ENCODE measurements at regions not wholly inside any gene's neighbourhood (a gene's known extent, or its start where the extent isn't known, plus 50 kb on each side); places are given as distances from the start of the nearest gene placed in this dataset.
"Not testable (repeated sequence)": the region's sequence is repeated elsewhere in the genome, so short reads cannot be mapped to it uniquely, and the experiment has no call there.

- DNase-seq: no peak
Measured at GRCh38 chr16:87145181-87146176, 171.7 kb downstream of the C16orf95 start.

GRCh38 chr16:87146676-87147075 lies 170.5 kb downstream of the C16orf95 start:
- DNase-seq: no peak

- DNase-seq: no peak
Measured at GRCh38 chr16:87149051-87149450, 168.1 kb downstream of the C16orf95 start.

GRCh38 chr16:87150262-87150661 lies 166.9 kb downstream of the C16orf95 start:
- no peak for DNase-seq

DNA sequence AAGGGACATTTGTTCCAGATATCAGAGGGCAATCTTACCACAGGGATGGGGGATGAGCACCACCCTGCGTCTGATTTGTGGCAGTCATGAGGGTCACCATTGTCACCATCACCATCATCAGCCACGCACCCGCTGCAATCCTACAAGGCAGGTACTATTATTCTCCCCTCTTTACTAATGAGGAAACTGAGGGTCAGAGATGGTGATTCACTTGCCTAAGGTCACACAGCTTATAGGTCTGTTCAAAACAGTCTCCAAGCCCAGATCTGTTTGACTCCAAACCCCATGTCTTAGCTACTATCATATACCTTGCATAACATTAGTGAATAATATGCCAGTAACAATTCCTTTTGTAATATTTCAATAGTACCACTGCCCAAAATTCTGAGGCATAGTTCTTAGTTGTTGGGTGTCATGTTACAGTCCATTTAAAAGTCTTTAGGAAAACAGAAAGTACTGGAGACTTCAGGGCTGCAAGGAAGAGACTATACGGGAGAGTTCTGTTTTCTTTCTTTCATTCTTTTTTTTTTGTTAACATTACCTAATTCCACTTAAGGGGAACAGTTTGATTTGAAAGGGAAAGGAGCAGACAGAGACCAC lies 166.4 kb downstream of the C16orf95 start:
- DNase-seq: no peak

DNA sequence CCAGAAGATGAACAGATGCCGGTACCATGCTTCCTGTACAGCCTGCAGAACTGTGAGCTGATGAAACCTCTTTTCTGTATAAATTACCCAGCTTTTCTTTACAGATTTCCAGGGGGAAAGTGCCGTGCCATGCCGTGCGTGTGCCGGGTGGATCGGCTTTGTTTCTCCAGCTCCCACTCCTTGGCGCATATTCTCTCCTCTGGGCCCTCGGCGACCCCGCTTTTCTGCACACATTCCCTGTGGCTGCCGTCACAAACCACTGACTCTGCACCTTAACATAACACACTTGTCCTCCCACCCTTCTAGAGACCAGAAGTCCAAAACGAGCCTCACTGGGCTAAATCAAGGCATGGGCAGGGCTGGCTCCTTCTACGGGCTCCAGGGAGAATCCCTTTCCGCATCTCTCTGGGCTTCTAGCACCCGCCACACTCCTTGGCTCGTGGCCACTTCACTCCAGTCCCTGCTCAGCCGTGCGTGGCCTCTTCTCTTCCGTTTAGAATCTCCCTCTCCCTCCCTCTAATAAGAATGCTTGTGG lies 164.9 kb downstream of the C16orf95 start:
- DNase-seq: no peak

DNA sequence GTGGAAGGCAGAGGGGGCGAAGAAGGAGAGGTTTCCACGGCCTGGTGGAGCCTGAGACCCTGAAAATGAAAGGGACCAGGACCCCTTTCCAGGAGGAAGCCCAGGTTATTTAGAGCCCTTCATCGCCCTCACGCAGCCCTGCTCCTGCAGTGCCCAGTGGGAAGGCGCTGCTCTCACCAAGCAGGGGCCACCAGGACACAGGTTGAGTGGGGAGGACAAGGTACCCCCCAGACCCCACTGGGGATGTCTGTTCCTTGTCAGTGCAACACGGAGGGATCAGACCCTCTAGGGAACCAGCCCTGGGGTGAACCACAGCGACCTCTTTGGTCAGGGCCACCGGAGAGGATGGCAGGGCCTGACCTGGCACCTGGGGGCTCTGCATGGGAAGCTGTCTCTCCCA lies 163.9 kb downstream of the C16orf95 start:
- no peak for DNase-seq

- DNase-seq: not testable (repeated sequence)
Measured at GRCh38 chr16:87155315-87155714, 161.9 kb downstream of the C16orf95 start.

DNA sequence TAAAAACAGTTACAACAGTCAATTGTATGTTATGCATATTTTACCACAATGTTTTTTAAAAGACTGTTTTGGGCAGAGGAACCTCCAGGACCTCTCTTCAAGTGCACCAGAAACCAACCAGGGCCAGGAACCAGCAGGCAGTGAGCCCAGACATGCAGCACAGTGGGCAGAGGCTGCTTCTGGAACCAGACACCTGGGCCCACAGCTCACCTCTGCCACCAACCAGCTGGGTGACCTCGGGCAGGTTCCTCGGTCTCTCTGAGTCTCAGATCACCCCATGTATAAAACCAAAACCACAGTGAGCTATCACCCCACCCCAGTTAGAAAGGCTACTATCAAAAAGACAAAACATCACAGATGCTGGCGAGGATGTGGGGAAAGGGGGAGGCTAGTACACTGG lies 161.0 kb downstream of the C16orf95 start:
- no peak for DNase-seq

- DNase-seq: no peak
Measured at GRCh38 chr16:87160234-87160636, 157.0 kb downstream of the C16orf95 start.

GRCh38 chr16:87160701-87161337 lies 156.4 kb downstream of the C16orf95 start:
- no peak for DNase-seq

GRCh38 chr16:87161410-87161809 lies 155.8 kb downstream of the C16orf95 start:
- DNase-seq: not testable (repeated sequence)

DNA sequence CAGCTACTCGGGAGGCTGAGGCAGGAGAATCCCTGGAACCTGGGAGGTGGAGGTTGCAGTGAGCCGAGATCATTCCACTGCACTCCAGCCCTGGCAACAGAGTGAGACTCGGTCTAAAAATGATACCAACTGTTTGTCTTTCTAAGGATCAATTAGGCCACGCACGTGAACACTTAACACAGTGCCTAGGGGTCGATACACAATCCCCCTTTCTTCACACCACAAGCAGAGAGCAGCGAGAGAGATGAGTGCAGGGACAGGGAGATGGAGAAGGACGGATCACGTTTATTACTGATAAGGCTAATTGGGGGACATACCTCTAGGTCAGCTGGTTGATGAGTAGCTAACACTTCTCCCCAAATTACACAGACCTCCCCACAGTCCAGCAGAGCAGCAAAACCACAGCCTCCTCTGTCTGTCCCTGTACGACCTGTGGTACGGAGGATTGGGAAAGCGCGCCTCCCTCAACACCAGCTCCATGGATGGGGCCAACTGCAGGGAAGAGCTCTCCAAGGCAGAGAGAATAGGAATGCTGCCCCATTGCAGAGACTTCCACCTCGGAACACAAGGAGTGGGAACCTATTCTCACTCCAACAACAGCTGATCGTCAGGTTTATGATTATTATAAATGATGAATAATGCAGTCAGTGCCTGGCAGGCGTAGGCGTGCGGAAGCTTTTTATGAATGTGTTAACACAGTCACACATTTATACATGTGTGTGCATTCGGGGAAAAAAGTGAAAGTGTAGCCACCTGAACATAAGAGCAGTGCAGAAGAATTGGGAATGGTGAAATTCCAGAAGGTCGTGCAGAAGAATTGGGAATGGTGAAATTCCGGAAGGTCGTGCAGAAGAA lies 155.1 kb downstream of the C16orf95 start:
- no peak for DNase-seq

DNA sequence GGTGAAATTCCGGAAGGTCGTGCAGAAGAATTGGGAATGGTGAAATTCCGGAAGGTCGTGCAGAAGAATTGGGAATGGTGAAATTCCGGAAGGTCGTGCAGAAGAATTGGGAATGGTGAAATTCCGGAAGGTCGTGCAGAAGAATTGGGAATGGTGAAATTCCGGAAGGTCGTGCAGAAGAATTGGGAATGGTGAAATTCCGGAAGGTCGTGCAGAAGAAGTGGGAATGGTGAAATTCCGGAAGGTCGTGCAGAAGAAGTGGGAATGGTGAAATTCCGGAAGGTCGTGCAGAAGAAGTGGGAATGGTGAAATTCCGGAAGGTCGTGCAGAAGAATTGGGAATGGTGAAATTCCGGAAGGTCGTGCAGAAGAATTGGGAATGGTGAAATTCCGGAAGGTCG lies 154.4 kb downstream of the C16orf95 start:
- DNase-seq: not testable (repeated sequence)

- no peak for DNase-seq
Measured at GRCh38 chr16:87163637-87164036, 153.6 kb downstream of the C16orf95 start.

- no peak for DNase-seq
Measured at GRCh38 chr16:87165151-87165550, 152.0 kb downstream of the C16orf95 start.

DNA sequence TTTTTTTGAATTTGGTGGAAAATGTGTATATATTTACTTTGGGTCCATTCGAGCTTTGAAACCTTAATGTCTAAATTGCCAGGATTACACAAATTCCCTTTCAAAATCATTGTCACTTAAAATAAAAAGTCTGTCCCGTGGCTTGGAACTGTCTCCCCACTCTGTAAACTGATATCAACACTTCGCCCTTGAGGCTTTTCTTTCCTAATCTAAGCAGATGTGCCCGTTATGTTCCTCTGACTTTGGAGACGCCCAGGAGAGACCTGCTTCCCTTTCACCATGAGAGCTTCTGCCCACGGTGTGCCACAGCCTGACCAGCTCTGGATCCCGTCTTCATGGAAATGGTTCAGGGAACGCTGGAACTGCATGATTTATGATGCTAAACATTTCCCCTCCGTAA lies 151.3 kb downstream of the C16orf95 start:
- no peak for DNase-seq

GRCh38 chr16:87166321-87166720 lies 150.9 kb downstream of the C16orf95 start:
- no peak for DNase-seq

GRCh38 chr16:87166934-87167333 lies 150.3 kb downstream of the C16orf95 start:
- DNase-seq: no peak

- no peak for DNase-seq
Measured at GRCh38 chr16:87169509-87169995, 147.6 kb downstream of the C16orf95 start.

DNA sequence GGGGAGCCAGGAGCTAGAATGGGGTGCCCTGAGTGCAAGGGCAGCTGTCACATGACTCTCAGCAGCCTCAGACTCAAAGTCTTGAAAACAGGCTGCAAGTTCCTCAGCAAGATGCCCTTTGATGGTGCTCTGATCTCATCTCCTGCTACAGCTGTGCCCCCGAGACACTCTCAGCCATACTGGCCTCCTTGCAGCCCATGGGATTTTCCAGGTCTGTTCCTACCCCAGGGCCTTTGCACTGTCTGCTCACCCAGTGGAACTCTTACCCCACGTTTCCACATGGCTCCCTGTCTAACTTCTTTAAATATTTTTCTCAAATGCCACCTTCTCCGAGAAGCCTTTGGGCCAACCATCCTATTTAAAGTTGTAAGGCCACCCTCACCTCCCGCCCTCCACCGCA lies 146.9 kb downstream of the C16orf95 start:
- no peak for DNase-seq

- DNase-seq: no peak
Measured at GRCh38 chr16:87171723-87172122, 145.5 kb downstream of the C16orf95 start.

Data from NCI-H1105 (cell line).